RWPE2 (cell line): ENCODE measurements at regions not wholly inside any gene's neighbourhood (a gene's known extent, or its start where the extent isn't known, plus 50 kb on each side); places are given as distances from the start of the nearest gene placed in this dataset.

Experiments
- ATAC-seq: fragments of 200-7000 bp; cut with Tn5 transposase; 3 replicates; pipeline ENCODE4 v1.9.1; 2021; ENCODE audit warnings: low read depth
- DNase-seq: peaks from one replicate; pipeline ENCODE4 v3.0.0-alpha.2; 2020; ENCODE audit warnings: low spot score
- H3K27ac ChIP-seq: fragments of 450-650 bp; 2 replicates; pipeline ENCODE4 v1.5.1; 2017; ENCODE audit warnings: mild to moderate bottlenecking; ENCODE audit not compliant: poor library complexity, severe bottlenecking
- H3K27me3 ChIP-seq: fragments of 250-450 bp; sonication (Bioruptor Pico); 2 replicates; pipeline ENCODE4 v1.5.1; 2021; ENCODE audit warnings: mild to moderate bottlenecking, moderate library complexity; ENCODE audit not compliant: insufficient read depth, poor library complexity, severe bottlenecking
- H3K36me3 ChIP-seq: fragments of 250-450 bp; sonication (Bioruptor Pico); 2 replicates; pipeline ENCODE4 v1.5.1; 2020; ENCODE audit warnings: low read depth, mild to moderate bottlenecking, moderate library complexity
- H3K4me1 ChIP-seq: fragments of 250-450 bp; sonication (Bioruptor Pico); 2 replicates; pipeline ENCODE4 v1.5.1; 2021; ENCODE audit warnings: mild to moderate bottlenecking, moderate library complexity; ENCODE audit not compliant: insufficient read depth, poor library complexity, severe bottlenecking
- H3K4me3 ChIP-seq: fragments of 250-450 bp; sonication (Bioruptor Pico); 2 replicates; pipeline ENCODE4 v1.5.1; 2021; ENCODE audit warnings: mild to moderate bottlenecking, moderate library complexity; ENCODE audit not compliant: severe bottlenecking
- H3K9me3 ChIP-seq: fragments of 250-450 bp; sonication (Bioruptor Pico); 2 replicates; pipeline ENCODE4 v1.5.1; 2021; ENCODE audit warnings: mild to moderate bottlenecking, moderate library complexity; ENCODE audit not compliant: severe bottlenecking
- TF ChIP-seq, protein P1 (sequence below): fragments of 450-650 bp; IDR thresholded peaks from one replicate; pipeline ENCODE4 v1.5.1; 2017; ENCODE audit warnings: mild to moderate bottlenecking, moderate library complexity; ENCODE audit not compliant: poor library complexity, severe bottlenecking

DNA sequence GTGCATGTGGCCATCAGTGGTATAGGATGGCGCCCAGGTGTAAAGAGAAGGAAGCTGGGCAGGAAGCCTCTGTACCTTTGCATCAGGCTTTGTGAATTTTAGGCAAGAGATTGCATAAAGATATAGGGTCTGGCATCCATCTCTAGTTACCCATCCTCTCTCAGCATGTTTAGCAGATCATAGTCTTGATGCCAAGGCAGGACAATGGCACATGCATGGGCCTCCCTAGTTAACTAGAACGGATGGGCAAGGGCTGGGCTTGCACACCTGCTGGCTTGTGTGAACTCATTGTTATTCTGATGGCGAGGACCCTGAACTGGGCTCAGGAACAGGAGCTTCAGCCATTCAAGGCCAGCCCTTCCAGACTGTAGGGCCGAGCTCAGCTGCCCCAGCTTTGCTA is 229.2 kb upstream of the NCAM1 start:
- H3K27me3 ChIP-seq = no peaks in the 10 kb centered on the region
- ATAC-seq (no peak), DNase-seq (no peak)
- H3K4me1 ChIP-seq = no peaks in the 10 kb centered on the region
- no peaks in the 10 kb centered on the region for H3K9me3 ChIP-seq
- H3K36me3 ChIP-seq = no peaks in the 10 kb centered on the region
- no peak overlapping the region for H3K4me3 ChIP-seq
- H3K27ac ChIP-seq = no peak overlapping the region
- TF ChIP-seq, protein P1, sequence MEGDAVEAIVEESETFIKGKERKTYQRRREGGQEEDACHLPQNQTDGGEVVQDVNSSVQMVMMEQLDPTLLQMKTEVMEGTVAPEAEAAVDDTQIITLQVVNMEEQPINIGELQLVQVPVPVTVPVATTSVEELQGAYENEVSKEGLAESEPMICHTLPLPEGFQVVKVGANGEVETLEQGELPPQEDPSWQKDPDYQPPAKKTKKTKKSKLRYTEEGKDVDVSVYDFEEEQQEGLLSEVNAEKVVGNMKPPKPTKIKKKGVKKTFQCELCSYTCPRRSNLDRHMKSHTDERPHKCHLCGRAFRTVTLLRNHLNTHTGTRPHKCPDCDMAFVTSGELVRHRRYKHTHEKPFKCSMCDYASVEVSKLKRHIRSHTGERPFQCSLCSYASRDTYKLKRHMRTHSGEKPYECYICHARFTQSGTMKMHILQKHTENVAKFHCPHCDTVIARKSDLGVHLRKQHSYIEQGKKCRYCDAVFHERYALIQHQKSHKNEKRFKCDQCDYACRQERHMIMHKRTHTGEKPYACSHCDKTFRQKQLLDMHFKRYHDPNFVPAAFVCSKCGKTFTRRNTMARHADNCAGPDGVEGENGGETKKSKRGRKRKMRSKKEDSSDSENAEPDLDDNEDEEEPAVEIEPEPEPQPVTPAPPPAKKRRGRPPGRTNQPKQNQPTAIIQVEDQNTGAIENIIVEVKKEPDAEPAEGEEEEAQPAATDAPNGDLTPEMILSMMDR = no peak

- Histone ChIP-seq H3K9me3 (no peaks in the 10 kb centered on the region), H3K27me3 (no peaks in the 10 kb centered on the region), H3K4me1 (no peaks in the 10 kb centered on the region), H3K4me3 (no peak overlapping the region), H3K27ac (no peak overlapping the region), H3K36me3 (no peaks in the 10 kb centered on the region)
- DNase-seq (no peak), ATAC-seq (no peak)
- TF ChIP-seq, protein P1 = no peak
These were observed 227.0 kb upstream of the NCAM1 start for GRCh38 chr11:112734207-112734606.

GRCh38 chr11:112735470-112735869 is 225.8 kb upstream of the NCAM1 start:
- no peak for ATAC-seq
- Histone ChIP-seq H3K4me1 (no peaks in the 10 kb centered on the region), H3K27ac (no peak overlapping the region), H3K9me3 (no peaks in the 10 kb centered on the region), H3K4me3 (no peak overlapping the region), H3K36me3 (no peaks in the 10 kb centered on the region), H3K27me3 (no peaks in the 10 kb centered on the region)
- TF ChIP-seq, protein P1 = no peak
- DNase-seq = no peak

DNA sequence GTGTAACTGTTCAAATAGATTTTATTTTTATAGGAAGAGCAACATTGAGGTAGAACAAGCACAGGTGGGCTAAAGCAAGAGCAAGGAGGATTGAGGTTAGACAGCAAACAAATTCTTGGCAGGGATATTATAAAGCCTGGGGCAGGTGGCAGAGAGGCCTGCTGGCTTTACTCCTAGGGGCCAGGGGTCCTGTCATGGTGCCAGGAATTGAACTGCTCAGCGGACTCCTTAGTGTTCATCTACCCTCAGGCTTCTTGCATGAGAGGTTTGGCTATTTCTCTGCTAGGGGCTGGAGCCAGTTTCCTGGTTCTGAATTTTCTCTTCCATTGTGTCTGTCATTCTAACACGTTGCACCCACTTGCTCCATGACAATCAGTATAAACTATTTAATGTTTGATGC is 217.2 kb upstream of the NCAM1 start:
- DNase-seq = no peak
- H3K4me1 ChIP-seq = no peaks in the 10 kb centered on the region
- TF ChIP-seq, protein P1 = no peak
- H3K27ac ChIP-seq = no peak overlapping the region
- H3K27me3 ChIP-seq = peaks cover 29% of the 10 kb centered on the region
- H3K9me3 ChIP-seq = no peaks in the 10 kb centered on the region
- H3K4me3 ChIP-seq = no peak overlapping the region
- no peaks in the 10 kb centered on the region for H3K36me3 ChIP-seq
- ATAC-seq = no peak

- Histone ChIP-seq H3K9me3 (no peaks in the 10 kb centered on the region), H3K27me3 (peaks cover 34% of the 10 kb centered on the region), H3K27ac (no peak overlapping the region), H3K4me3 (no peak overlapping the region), H3K4me1 (no peaks in the 10 kb centered on the region), H3K36me3 (no peaks in the 10 kb centered on the region)
- DNase-seq = no peak
- ATAC-seq = no peak
- TF ChIP-seq, protein P1 = no peak
These were observed 215.2 kb upstream of the NCAM1 start for GRCh38 chr11:112745973-112746372.
